ENCODE measurements at regions not wholly inside any gene's neighbourhood (a gene's known extent, or its start where the extent isn't known, plus 50 kb on each side); places are given as distances from the start of the nearest gene placed in this dataset.

GRCh38 chr21:18914570-18914969 lies 511.0 kb upstream of the TMPRSS15 start:
- no peak overlapping the region for H2BK12ac ChIP-seq (ENCODE audit: low read length)
- H3K9me3 ChIP-seq (ENCODE audit: insufficient read depth, low read depth, low read length): no peaks in the 10 kb centered on the region
- no peaks in the 10 kb centered on the region for H3K4me1 ChIP-seq (ENCODE audit: control insufficient read depth in 1 of 2, insufficient read depth in 2 of 2, low read length in 2 of 2)
- no peak overlapping the region for H3K23ac ChIP-seq (ENCODE audit: low read length)
- H3K4me2 ChIP-seq (ENCODE audit: low read length): no peak overlapping the region
- H2BK5ac ChIP-seq (ENCODE audit: low read depth, low read length, poor library complexity): no peak overlapping the region
- no peak overlapping the region for H4K91ac ChIP-seq (ENCODE audit: low read depth, low read length)
- no peak overlapping the region for H3K4ac ChIP-seq (ENCODE audit: low read depth, low read length)
- H4K8ac ChIP-seq (ENCODE audit: low read depth, low read length): no peak overlapping the region
- no peak for DNase-seq
- no peak overlapping the region for H3K9ac ChIP-seq (ENCODE audit: low read length)
- H3K79me1 ChIP-seq (ENCODE audit: low read length): no peaks in the 10 kb centered on the region
- no peak overlapping the region for H2AK5ac ChIP-seq (ENCODE audit: low read length)
- H3K27me3 ChIP-seq (ENCODE audit: insufficient read depth, low read length): no peaks in the 10 kb centered on the region
- H3K36me3 ChIP-seq (ENCODE audit: control insufficient read depth in 1 of 2, insufficient read depth in 2 of 2, low read length in 2 of 2): no peaks in the 10 kb centered on the region
- WGBS (ENCODE audit: extremely low coverage, insufficient coverage, insufficient read length): no CpG with 5 or more reads among the region's 2 CpGs
- no peak overlapping the region for H2AFZ ChIP-seq (ENCODE audit: insufficient read depth, low read length, poor library complexity)
- H3K18ac ChIP-seq (ENCODE audit: low read length): no peak overlapping the region
- no peak overlapping the region for H4K12ac ChIP-seq (ENCODE audit: low read depth, low read length)
- H3K79me2 ChIP-seq (ENCODE audit: control insufficient read depth, insufficient read depth, low read length, poor library complexity): no peaks in the 10 kb centered on the region
- no peak overlapping the region for H2BK120ac ChIP-seq (ENCODE audit: insufficient read depth, low read length, poor library complexity)
- H3K4me3 ChIP-seq (ENCODE audit: low read depth, low read length): no peak overlapping the region
- H3K14ac ChIP-seq (ENCODE audit: low read length): no peak overlapping the region
- no peak overlapping the region for H3K27ac ChIP-seq (ENCODE audit: low read depth, low read length)

- H4K8ac ChIP-seq (ENCODE audit: low read depth, low read length): no peak overlapping the region
- WGBS (ENCODE audit: extremely low coverage, insufficient coverage, insufficient read length): no CpG with 5 or more reads among the region's 6 CpGs
- H3K79me2 ChIP-seq (ENCODE audit: control insufficient read depth, insufficient read depth, low read length, poor library complexity): no peaks in the 10 kb centered on the region
- H4K91ac ChIP-seq (ENCODE audit: low read depth, low read length): no peak overlapping the region
- H3K36me3 ChIP-seq (ENCODE audit: control insufficient read depth in 1 of 2, insufficient read depth in 2 of 2, low read length in 2 of 2): no peaks in the 10 kb centered on the region
- H3K4me1 ChIP-seq (ENCODE audit: control insufficient read depth in 1 of 2, insufficient read depth in 2 of 2, low read length in 2 of 2): no peaks in the 10 kb centered on the region
- H3K23ac ChIP-seq (ENCODE audit: low read length): no peak overlapping the region
- no peak overlapping the region for H2BK12ac ChIP-seq (ENCODE audit: low read length)
- H2BK5ac ChIP-seq (ENCODE audit: low read depth, low read length, poor library complexity): no peak overlapping the region
- H3K14ac ChIP-seq (ENCODE audit: low read length): no peak overlapping the region
- no peak overlapping the region for H4K12ac ChIP-seq (ENCODE audit: low read depth, low read length)
- no peaks in the 10 kb centered on the region for H3K79me1 ChIP-seq (ENCODE audit: low read length)
- no peak overlapping the region for H2AK5ac ChIP-seq (ENCODE audit: low read length)
- peak in 1 of 2 donors; percentile 20 for DNase-seq
- H3K4me2 ChIP-seq (ENCODE audit: low read length): no peak overlapping the region
- H3K18ac ChIP-seq (ENCODE audit: low read length): no peak overlapping the region
- no peak overlapping the region for H3K9ac ChIP-seq (ENCODE audit: low read length)
- no peak overlapping the region for H2BK120ac ChIP-seq (ENCODE audit: insufficient read depth, low read length, poor library complexity)
- no peak overlapping the region for H3K4me3 ChIP-seq (ENCODE audit: low read depth, low read length)
- H3K27me3 ChIP-seq (ENCODE audit: insufficient read depth, low read length): no peaks in the 10 kb centered on the region
- no peak overlapping the region for H3K27ac ChIP-seq (ENCODE audit: low read depth, low read length)
- H3K4ac ChIP-seq (ENCODE audit: low read depth, low read length): no peak overlapping the region
- H3K9me3 ChIP-seq (ENCODE audit: insufficient read depth, low read depth, low read length): no peaks in the 10 kb centered on the region
- no peak overlapping the region for H2AFZ ChIP-seq (ENCODE audit: insufficient read depth, low read length, poor library complexity)
Observed at GRCh38 chr21:18917622-18918021, 514.0 kb upstream of the TMPRSS15 start.

DNA sequence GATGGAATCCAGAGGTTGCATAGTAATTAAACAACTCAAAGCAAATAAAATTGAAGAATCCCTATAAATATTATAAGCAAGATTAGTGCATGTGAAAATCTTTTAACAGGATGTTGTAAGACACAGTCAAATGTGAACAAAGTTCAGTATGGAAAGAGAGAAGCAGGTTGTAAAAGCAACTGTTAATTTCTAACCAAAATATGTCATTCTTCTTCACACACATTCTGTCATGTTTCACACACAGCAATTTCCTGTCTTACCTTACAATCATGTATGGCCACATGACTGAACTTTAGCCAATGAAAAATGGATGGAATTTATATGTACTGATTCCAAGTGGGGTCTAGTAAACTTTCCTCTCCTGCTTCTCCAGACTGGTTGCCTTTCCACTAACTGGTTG lies 527.7 kb upstream of the TMPRSS15 start:
- DNase-seq: no peak
- Histone ChIP-seq H3K18ac (ENCODE audit: low read length) (no peak overlapping the region), H3K4ac (ENCODE audit: low read depth, low read length) (no peak overlapping the region), H3K9ac (ENCODE audit: low read length) (no peak overlapping the region), H2BK120ac (ENCODE audit: insufficient read depth, low read length, poor library complexity) (no peak overlapping the region), H3K79me2 (ENCODE audit: control insufficient read depth, insufficient read depth, low read length, poor library complexity) (no peaks in the 10 kb centered on the region), H4K8ac (ENCODE audit: low read depth, low read length) (no peak overlapping the region), H2BK12ac (ENCODE audit: low read length) (no peak overlapping the region), H3K23ac (ENCODE audit: low read length) (no peak overlapping the region), H2AK5ac (ENCODE audit: low read length) (no peak overlapping the region), H3K36me3 (ENCODE audit: control insufficient read depth in 1 of 2, insufficient read depth in 2 of 2, low read length in 2 of 2) (no peaks in the 10 kb centered on the region), H3K14ac (ENCODE audit: low read length) (no peak overlapping the region), H4K12ac (ENCODE audit: low read depth, low read length) (no peak overlapping the region), H3K79me1 (ENCODE audit: low read length) (no peaks in the 10 kb centered on the region), H3K27me3 (ENCODE audit: insufficient read depth, low read length) (no peaks in the 10 kb centered on the region), H2AFZ (ENCODE audit: insufficient read depth, low read length, poor library complexity) (no peak overlapping the region), H3K4me3 (ENCODE audit: low read depth, low read length) (no peak overlapping the region), H3K27ac (ENCODE audit: low read depth, low read length) (no peak overlapping the region), H4K91ac (ENCODE audit: low read depth, low read length) (no peak overlapping the region), H2BK5ac (ENCODE audit: low read depth, low read length, poor library complexity) (no peak overlapping the region), H3K4me1 (ENCODE audit: control insufficient read depth in 1 of 2, insufficient read depth in 2 of 2, low read length in 2 of 2) (no peaks in the 10 kb centered on the region), H3K9me3 (ENCODE audit: insufficient read depth, low read depth, low read length) (no peaks in the 10 kb centered on the region), H3K4me2 (ENCODE audit: low read length) (no peak overlapping the region)

DNA sequence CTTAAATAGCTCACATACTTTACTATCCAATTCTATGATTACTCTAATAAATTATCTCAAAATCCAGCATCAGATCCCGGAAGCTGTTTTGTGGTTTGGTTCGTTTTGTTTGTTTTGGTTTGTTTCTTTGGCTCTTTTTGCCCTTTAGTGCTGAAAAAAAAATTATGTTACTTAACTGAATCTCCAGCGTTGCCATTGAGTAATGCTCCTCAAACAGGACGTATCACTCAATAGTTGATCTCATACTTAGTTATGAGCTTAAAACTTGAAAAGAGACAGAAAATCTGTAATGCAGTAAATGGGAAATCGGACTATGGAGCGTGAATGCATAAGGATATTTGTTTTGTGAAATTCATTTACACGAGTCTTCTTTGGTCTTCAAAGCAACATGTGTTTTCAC lies 533.8 kb upstream of the TMPRSS15 start:
- H3K9me3 ChIP-seq (ENCODE audit: insufficient read depth, low read depth, low read length): peaks cover 2% of the 10 kb centered on the region
- no peak overlapping the region for H4K8ac ChIP-seq (ENCODE audit: low read depth, low read length)
- no peaks in the 10 kb centered on the region for H3K27me3 ChIP-seq (ENCODE audit: insufficient read depth, low read length)
- H2BK5ac ChIP-seq (ENCODE audit: low read depth, low read length, poor library complexity): no peak overlapping the region
- no CpG with 5 or more reads among the region's 7 CpGs for WGBS (ENCODE audit: extremely low coverage, insufficient coverage, insufficient read length)
- no peak overlapping the region for H3K27ac ChIP-seq (ENCODE audit: low read depth, low read length)
- H4K91ac ChIP-seq (ENCODE audit: low read depth, low read length): no peak overlapping the region
- H3K9ac ChIP-seq (ENCODE audit: low read length): no peak overlapping the region
- no peak overlapping the region for H3K18ac ChIP-seq (ENCODE audit: low read length)
- no peaks in the 10 kb centered on the region for H3K79me2 ChIP-seq (ENCODE audit: control insufficient read depth, insufficient read depth, low read length, poor library complexity)
- no peak for DNase-seq
- H2BK120ac ChIP-seq (ENCODE audit: insufficient read depth, low read length, poor library complexity): no peak overlapping the region
- H3K4me3 ChIP-seq (ENCODE audit: low read depth, low read length): no peak overlapping the region
- no peak overlapping the region for H4K12ac ChIP-seq (ENCODE audit: low read depth, low read length)
- no peak overlapping the region for H2AK5ac ChIP-seq (ENCODE audit: low read length)
- H3K36me3 ChIP-seq (ENCODE audit: control insufficient read depth in 1 of 2, insufficient read depth in 2 of 2, low read length in 2 of 2): no peaks in the 10 kb centered on the region
- H3K4me1 ChIP-seq (ENCODE audit: control insufficient read depth in 1 of 2, insufficient read depth in 2 of 2, low read length in 2 of 2): no peaks in the 10 kb centered on the region
- no peak overlapping the region for H3K4me2 ChIP-seq (ENCODE audit: low read length)
- H2AFZ ChIP-seq (ENCODE audit: insufficient read depth, low read length, poor library complexity): no peak overlapping the region
- no peak overlapping the region for H3K4ac ChIP-seq (ENCODE audit: low read depth, low read length)
- no peaks in the 10 kb centered on the region for H3K79me1 ChIP-seq (ENCODE audit: low read length)
- no peak overlapping the region for H2BK12ac ChIP-seq (ENCODE audit: low read length)
- no peak overlapping the region for H3K14ac ChIP-seq (ENCODE audit: low read length)
- no peak overlapping the region for H3K23ac ChIP-seq (ENCODE audit: low read length)
